ENCODE measurements at regions not wholly inside any gene's neighbourhood (a gene's known extent, or its start where the extent isn't known, plus 50 kb on each side); places are given as distances from the start of the nearest gene placed in this dataset.

DNA sequence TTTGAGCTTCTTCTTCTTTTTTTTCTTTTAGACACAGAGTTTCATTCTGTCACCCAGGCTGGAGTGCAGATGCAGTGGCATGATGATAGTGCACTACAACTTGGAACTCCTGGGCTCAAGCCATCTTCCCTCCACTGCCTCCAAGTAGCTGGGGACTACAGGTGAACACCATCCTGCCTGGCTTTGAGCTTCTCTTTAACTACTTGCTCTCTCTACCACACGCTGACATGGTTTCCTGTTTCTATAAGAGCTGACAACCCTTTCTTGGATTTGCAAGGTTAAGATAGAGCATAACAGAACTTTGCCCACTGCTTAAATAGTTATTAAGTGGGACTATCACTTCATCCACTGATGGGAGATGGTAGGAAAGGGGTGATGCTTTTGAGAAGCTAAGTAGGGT lies 82.4 kb upstream of the SLC38A2 start:
- H3K27me3 ChIP-seq (ENCODE audit: control insufficient read depth, insufficient read depth, low read length), result no peaks in the 10 kb centered on the region
- H3K36me3 ChIP-seq (ENCODE audit: control insufficient read depth, insufficient read depth, low read length), result no peaks in the 10 kb centered on the region
- no peak overlapping the region for H3K4me3 ChIP-seq (ENCODE audit: low read length)
- no peaks in the 10 kb centered on the region for H3K9me3 ChIP-seq (ENCODE audit: control insufficient read depth, insufficient read depth, low read length)
- peaks cover 3% of the 10 kb centered on the region for H3K4me1 ChIP-seq (ENCODE audit: control insufficient read depth, insufficient read depth, low read length)
- no peak for DNase-seq (ENCODE audit: low read depth, low spot score)
- no peak overlapping the region for H3K27ac ChIP-seq (ENCODE audit: low read length)
- no CpG with 5 or more reads among the region's 1 CpG for WGBS (ENCODE audit: insufficient coverage, insufficient read length)

DNA sequence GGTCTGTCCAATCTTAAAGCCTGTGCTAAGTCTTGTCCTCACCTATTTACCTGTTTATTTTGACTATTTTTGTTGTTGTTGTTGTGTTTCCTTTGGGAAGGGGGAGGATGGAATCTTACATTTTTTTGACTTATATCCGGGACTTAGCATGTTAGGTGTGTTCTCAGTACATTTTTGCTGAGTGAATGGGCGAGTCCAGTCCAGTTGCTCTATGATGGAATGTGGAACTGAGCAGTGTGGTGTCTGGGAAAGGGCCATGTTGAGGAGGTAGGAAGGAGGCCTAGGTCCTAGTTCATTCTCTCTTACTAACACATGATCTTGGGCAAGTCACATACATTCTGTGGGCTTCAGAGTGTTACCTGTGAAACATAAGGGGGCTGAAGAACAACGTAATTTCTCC lies 80.9 kb upstream of the SLC38A2 start:
- Histone ChIP-seq H3K27me3 (ENCODE audit: control insufficient read depth, insufficient read depth, low read length) (no peaks in the 10 kb centered on the region), H3K4me3 (ENCODE audit: low read length) (no peak overlapping the region), H3K9me3 (ENCODE audit: control insufficient read depth, insufficient read depth, low read length) (no peaks in the 10 kb centered on the region), H3K36me3 (ENCODE audit: control insufficient read depth, insufficient read depth, low read length) (no peaks in the 10 kb centered on the region), H3K4me1 (ENCODE audit: control insufficient read depth, insufficient read depth, low read length) (peaks cover 3% of the 10 kb centered on the region), H3K27ac (ENCODE audit: low read length) (no peak overlapping the region)
- no peak for DNase-seq (ENCODE audit: low read depth, low spot score)
- no CpG with 5 or more reads among the region's 3 CpGs for WGBS (ENCODE audit: insufficient coverage, insufficient read length)

DNA sequence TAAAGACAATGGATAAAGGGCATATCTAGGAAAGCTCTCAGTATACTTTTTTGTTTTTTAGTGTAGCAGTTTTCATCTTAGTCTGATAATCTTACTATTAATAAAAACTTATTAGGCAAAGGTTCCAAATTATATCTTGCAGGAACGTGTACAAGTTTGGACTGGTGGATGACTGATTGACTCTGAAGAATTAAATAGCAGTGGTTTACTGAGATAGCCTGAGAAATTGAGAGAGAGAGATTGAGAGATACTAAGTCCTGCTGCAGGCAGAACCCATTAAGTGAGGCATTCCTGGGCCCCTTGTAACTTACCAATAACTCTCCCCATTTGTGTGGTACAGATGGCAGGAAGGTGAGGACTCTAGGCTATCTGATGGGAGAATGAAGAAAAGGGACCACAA lies 80.2 kb upstream of the SLC38A2 start:
- H3K27me3 ChIP-seq (ENCODE audit: control insufficient read depth, insufficient read depth, low read length), result no peaks in the 10 kb centered on the region
- H3K4me1 ChIP-seq (ENCODE audit: control insufficient read depth, insufficient read depth, low read length), result peaks cover 3% of the 10 kb centered on the region
- WGBS (ENCODE audit: insufficient coverage, insufficient read length), result no CpG with 5 or more reads among the region's 1 CpG
- no peak overlapping the region for H3K27ac ChIP-seq (ENCODE audit: low read length)
- DNase-seq (ENCODE audit: low read depth, low spot score), result no peak
- no peaks in the 10 kb centered on the region for H3K36me3 ChIP-seq (ENCODE audit: control insufficient read depth, insufficient read depth, low read length)
- H3K4me3 ChIP-seq (ENCODE audit: low read length), result no peak overlapping the region
- H3K9me3 ChIP-seq (ENCODE audit: control insufficient read depth, insufficient read depth, low read length), result no peaks in the 10 kb centered on the region

DNA sequence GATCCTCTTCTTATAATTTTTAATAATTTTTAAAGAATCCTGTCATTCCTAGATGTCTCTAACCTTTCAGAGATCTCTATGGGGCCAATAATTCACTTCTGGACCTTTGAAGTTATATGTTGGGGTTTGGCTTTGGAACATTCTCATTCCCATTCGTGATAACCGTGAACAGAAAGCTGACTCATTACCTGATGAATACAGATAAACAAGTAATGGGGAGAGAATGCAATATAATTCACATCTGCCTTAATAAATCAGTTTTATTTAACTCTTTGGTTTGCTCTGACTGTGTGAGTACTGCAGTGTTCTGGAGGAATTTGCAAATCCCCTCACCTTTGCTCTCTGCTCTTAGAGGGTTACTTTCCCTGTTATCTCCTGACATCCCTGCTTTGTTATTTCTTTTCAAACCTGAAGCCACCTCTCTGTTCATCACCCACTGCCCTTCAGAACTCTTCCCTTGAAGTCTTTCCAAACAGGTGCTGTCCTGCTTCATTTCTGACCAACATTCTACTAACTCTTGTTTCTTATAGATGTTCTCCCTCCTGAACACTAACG lies 79.6 kb upstream of the SLC38A2 start:
- Histone ChIP-seq H3K36me3 (ENCODE audit: control insufficient read depth, insufficient read depth, low read length) (no peaks in the 10 kb centered on the region), H3K4me3 (ENCODE audit: low read length) (no peak overlapping the region), H3K27ac (ENCODE audit: low read length) (no peak overlapping the region), H3K9me3 (ENCODE audit: control insufficient read depth, insufficient read depth, low read length) (no peaks in the 10 kb centered on the region), H3K27me3 (ENCODE audit: control insufficient read depth, insufficient read depth, low read length) (no peaks in the 10 kb centered on the region), H3K4me1 (ENCODE audit: control insufficient read depth, insufficient read depth, low read length) (peaks cover 3% of the 10 kb centered on the region)
- no CpG with 5 or more reads among the region's 3 CpGs for WGBS (ENCODE audit: insufficient coverage, insufficient read length)
- DNase-seq (ENCODE audit: low read depth, low spot score), result no peak

DNA sequence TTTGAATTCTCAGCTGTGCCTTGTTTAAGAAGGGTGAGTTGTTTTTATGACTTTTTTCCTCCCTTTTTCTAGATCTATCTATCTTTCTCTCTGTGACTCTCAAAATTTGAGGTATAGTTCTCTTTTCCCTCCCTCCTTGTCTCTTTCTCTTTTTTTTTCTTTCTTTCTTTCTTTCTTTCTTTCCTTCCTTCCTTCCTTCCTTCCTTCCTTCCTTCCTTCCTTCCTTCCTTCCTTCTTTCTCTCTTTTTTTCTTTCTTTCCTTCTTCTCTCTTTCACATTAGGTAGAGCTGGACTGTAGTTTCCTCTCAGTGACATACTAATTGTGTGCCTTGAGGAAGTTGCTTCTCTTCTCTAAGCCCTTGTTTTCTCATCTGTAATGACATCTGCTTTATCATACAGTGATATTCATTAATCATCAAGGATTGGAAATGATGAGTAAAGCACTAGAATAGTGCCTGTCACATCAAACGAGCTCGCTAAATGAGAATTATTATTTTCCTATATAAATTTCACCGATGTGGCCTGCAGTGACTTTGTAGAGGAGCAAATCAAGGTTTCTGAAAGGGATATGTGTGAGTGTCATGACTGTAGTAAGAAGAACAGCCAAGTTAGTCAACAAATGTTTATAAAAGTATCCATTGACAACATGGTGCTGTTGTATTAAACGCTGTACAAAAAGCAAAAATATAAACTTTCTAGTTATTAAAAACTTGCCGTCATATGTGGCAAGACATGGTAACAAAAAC lies 78.9 kb upstream of the SLC38A2 start:
- H3K9me3 ChIP-seq (ENCODE audit: control insufficient read depth, insufficient read depth, low read length), result no peaks in the 10 kb centered on the region
- H3K4me1 ChIP-seq (ENCODE audit: control insufficient read depth, insufficient read depth, low read length), result peaks cover 3% of the 10 kb centered on the region
- no peaks in the 10 kb centered on the region for H3K27me3 ChIP-seq (ENCODE audit: control insufficient read depth, insufficient read depth, low read length)
- H3K36me3 ChIP-seq (ENCODE audit: control insufficient read depth, insufficient read depth, low read length), result no peaks in the 10 kb centered on the region
- no peak overlapping the region for H3K27ac ChIP-seq (ENCODE audit: low read length)
- H3K4me3 ChIP-seq (ENCODE audit: low read length), result no peak overlapping the region
- no peak for DNase-seq (ENCODE audit: low read depth, low spot score)
- no CpG with 5 or more reads among the region's 5 CpGs for WGBS (ENCODE audit: insufficient coverage, insufficient read length)

DNA sequence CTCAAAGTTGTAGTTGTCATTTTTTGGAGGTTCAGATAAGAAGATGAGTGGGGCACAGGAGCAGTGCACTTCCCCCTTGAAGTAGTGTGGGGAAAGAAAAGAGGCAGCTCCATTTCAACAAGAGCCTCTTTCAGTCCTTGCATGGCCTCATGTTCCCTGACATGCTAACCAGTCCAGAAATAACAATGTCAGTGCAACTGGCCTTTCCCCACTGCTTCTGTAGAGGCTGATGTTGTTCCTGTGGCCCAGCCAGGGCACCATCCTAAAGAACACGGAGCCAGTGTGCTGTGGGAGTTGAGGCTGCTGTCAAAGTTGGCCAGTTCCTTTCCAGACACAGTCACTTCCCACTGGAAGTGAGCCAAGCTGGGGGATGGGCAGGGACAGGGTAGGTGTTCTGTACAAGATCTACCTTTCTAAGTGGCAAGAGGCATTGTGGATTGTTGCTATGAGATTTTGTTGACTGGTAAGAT lies 77.7 kb upstream of the SLC38A2 start:
- Histone ChIP-seq H3K27ac (ENCODE audit: low read length) (no peak overlapping the region), H3K36me3 (ENCODE audit: control insufficient read depth, insufficient read depth, low read length) (no peaks in the 10 kb centered on the region), H3K9me3 (ENCODE audit: control insufficient read depth, insufficient read depth, low read length) (no peaks in the 10 kb centered on the region), H3K4me3 (ENCODE audit: low read length) (no peak overlapping the region), H3K27me3 (ENCODE audit: control insufficient read depth, insufficient read depth, low read length) (no peaks in the 10 kb centered on the region), H3K4me1 (ENCODE audit: control insufficient read depth, insufficient read depth, low read length) (peaks cover 3% of the 10 kb centered on the region)
- no peak for DNase-seq (ENCODE audit: low read depth, low spot score)
- no CpG with 5 or more reads among the region's 1 CpG for WGBS (ENCODE audit: insufficient coverage, insufficient read length)

DNA sequence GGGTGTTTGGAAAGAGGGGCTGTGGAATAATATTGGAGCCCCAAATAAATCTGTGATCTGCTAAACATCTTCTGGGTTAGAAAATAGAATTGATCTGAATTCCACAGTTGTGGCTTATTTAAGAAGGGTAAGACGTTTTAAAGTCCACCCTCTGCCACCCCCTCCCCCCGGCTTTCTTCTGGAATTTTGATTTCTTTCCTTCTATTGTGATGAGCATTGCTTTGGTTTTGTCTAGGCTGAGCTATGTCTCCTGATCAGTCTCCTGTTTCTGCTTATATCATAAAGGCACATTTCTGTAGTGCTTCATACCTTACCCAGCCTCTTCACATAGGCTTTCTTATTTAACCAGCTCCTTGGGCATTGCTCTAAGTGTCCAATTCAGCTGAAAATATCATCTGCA lies 77.3 kb upstream of the SLC38A2 start:
- WGBS (ENCODE audit: insufficient coverage, insufficient read length), result no CpG with 5 or more reads among the region's 2 CpGs
- Histone ChIP-seq H3K27ac (ENCODE audit: low read length) (no peak overlapping the region), H3K9me3 (ENCODE audit: control insufficient read depth, insufficient read depth, low read length) (no peaks in the 10 kb centered on the region), H3K4me1 (ENCODE audit: control insufficient read depth, insufficient read depth, low read length) (peaks cover 3% of the 10 kb centered on the region), H3K36me3 (ENCODE audit: control insufficient read depth, insufficient read depth, low read length) (no peaks in the 10 kb centered on the region), H3K27me3 (ENCODE audit: control insufficient read depth, insufficient read depth, low read length) (no peaks in the 10 kb centered on the region), H3K4me3 (ENCODE audit: low read length) (no peak overlapping the region)
- no peak for DNase-seq (ENCODE audit: low read depth, low spot score)

DNA sequence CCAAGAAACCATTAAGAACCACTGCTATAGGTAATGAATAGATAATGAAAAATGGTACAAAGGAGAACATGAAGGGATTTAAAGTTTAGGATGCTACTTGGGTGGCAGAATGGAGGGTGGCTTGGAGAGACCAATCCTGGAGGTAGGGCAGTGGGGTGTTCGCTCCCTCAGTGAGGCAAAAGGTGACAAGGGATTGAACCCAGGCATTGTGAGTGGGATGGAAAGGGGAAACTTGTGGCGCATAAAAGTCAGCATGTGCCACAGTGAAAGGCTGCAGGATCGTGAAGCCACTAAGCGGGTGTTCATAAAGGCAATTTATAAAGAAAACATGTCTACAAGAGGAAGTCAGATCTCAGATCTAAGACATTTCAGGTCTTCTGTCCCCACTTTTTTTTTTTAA lies 76.7 kb upstream of the SLC38A2 start:
- H3K4me3 ChIP-seq (ENCODE audit: low read length), result no peak overlapping the region
- no peaks in the 10 kb centered on the region for H3K9me3 ChIP-seq (ENCODE audit: control insufficient read depth, insufficient read depth, low read length)
- H3K36me3 ChIP-seq (ENCODE audit: control insufficient read depth, insufficient read depth, low read length), result no peaks in the 10 kb centered on the region
- no peak overlapping the region for H3K27ac ChIP-seq (ENCODE audit: low read length)
- no CpG with 5 or more reads among the region's 4 CpGs for WGBS (ENCODE audit: insufficient coverage, insufficient read length)
- no peak for DNase-seq (ENCODE audit: low read depth, low spot score)
- no peaks in the 10 kb centered on the region for H3K27me3 ChIP-seq (ENCODE audit: control insufficient read depth, insufficient read depth, low read length)
- H3K4me1 ChIP-seq (ENCODE audit: control insufficient read depth, insufficient read depth, low read length), result peaks cover 3% of the 10 kb centered on the region

DNA sequence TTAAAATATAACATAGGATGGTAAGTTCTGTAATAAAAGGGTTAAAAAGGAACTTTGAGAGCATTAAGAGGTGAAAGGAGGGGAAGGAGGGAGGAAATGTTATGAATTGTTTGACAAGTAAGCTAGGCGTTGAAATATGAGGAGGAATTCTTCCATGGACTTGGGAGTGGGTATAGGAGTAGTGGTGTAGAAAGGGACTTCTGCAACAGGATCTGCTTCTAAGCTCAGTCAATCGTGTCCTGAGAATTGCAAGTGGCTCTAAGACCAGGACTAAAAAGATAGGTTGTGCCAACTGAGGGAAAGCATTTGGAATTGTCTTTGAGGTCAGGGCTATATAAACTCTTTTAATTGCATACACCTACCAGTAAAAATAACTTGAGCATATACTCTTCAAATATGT lies 74.1 kb upstream of the SLC38A2 start:
- 100% methylated on average over 1 of the region's 2 CpGs for WGBS (ENCODE audit: insufficient coverage, insufficient read length)
- no peak overlapping the region for H3K27ac ChIP-seq (ENCODE audit: low read length)
- no peaks in the 10 kb centered on the region for H3K9me3 ChIP-seq (ENCODE audit: control insufficient read depth, insufficient read depth, low read length)
- no peak for DNase-seq (ENCODE audit: low read depth, low spot score)
- H3K36me3 ChIP-seq (ENCODE audit: control insufficient read depth, insufficient read depth, low read length), result no peaks in the 10 kb centered on the region
- H3K4me3 ChIP-seq (ENCODE audit: low read length), result no peak overlapping the region
- peaks cover 3% of the 10 kb centered on the region for H3K4me1 ChIP-seq (ENCODE audit: control insufficient read depth, insufficient read depth, low read length)
- no peaks in the 10 kb centered on the region for H3K27me3 ChIP-seq (ENCODE audit: control insufficient read depth, insufficient read depth, low read length)

DNA sequence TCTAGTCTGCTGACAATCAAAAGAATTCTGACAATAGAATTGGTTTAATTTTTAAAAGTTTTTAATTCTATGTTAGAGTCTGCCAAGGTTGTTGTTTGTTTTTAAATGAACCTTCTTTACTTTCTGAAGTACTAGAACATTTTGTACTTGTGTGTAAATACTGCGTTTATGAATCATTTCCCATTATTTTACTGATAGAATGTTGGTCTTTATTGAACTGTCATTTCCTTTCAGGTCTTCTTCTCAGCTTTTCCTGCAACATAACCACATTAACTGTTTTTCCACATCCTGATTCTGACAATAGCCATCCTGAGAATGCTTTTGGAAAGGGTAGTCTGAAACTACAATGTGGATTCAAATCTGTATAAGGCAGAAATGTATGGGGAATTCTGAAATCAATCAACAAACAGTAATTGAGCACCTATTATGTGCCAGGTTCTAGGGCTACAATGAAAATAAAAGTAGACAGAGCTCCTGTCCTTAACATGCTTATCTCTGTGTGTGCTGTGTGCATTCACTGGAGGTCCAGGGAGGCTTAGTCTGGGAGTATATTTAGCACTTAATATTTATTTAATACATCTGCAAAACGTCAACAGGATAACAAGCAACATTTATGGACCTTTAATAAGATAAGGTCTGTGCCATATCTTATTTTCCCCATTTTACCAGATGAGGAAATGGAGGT lies 73.1 kb upstream of the SLC38A2 start:
- no peak for DNase-seq (ENCODE audit: low read depth, low spot score)
- no peaks in the 10 kb centered on the region for H3K27me3 ChIP-seq (ENCODE audit: control insufficient read depth, insufficient read depth, low read length)
- no peak overlapping the region for H3K27ac ChIP-seq (ENCODE audit: low read length)
- H3K36me3 ChIP-seq (ENCODE audit: control insufficient read depth, insufficient read depth, low read length), result no peaks in the 10 kb centered on the region
- no peak overlapping the region for H3K4me3 ChIP-seq (ENCODE audit: low read length)
- H3K4me1 ChIP-seq (ENCODE audit: control insufficient read depth, insufficient read depth, low read length), result peaks cover 3% of the 10 kb centered on the region
- H3K9me3 ChIP-seq (ENCODE audit: control insufficient read depth, insufficient read depth, low read length), result no peaks in the 10 kb centered on the region
- no CpG with 5 or more reads among the region's 2 CpGs for WGBS (ENCODE audit: insufficient coverage, insufficient read length)

All from iPS DF 6.9 (cell line).